Memory B cell (primary cell): ENCODE measurements at regions not wholly inside any gene's neighbourhood (a gene's known extent, or its start where the extent isn't known, plus 50 kb on each side); places are given as distances from the start of the nearest gene placed in this dataset.

ENCODE experiments used
- ATAC-seq: fragments of 150-1000 bp; cut with Tn5 transposase; 2 replicates; pipeline ENCODE4 v1.10.0; 2021; ENCODE audit warnings: low read depth, mild to moderate bottlenecking, moderate library complexity
- DNase-seq, 2 donors: peaks; one replicate each; pipeline ENCODE4 v3.0.0; 2022; ENCODE audit warnings: low spot score in 2 of 2
- H3K27ac Mint-ChIP-seq: one replicate; pipeline ENCODE4 v1.8.0; 2022; ENCODE audit warnings: mild to moderate bottlenecking, moderate library complexity, mixed read lengths
- H3K27me3 Mint-ChIP-seq: one replicate; pipeline ENCODE4 v1.8.0; 2022; ENCODE audit warnings: mixed read lengths
- H3K36me3 Mint-ChIP-seq: one replicate; pipeline ENCODE4 v1.8.0; 2022; ENCODE audit warnings: mild to moderate bottlenecking, mixed read lengths
- H3K4me1 Mint-ChIP-seq: one replicate; pipeline ENCODE4 v1.8.0; 2022; ENCODE audit warnings: mixed read lengths
- H3K4me3 Mint-ChIP-seq: one replicate; pipeline ENCODE4 v1.8.0; 2022; ENCODE audit warnings: mild to moderate bottlenecking, moderate library complexity, mixed read lengths
- H3K9me3 Mint-ChIP-seq: one replicate; pipeline ENCODE4 v1.8.0; 2022; ENCODE audit warnings: mixed read lengths

DNA sequence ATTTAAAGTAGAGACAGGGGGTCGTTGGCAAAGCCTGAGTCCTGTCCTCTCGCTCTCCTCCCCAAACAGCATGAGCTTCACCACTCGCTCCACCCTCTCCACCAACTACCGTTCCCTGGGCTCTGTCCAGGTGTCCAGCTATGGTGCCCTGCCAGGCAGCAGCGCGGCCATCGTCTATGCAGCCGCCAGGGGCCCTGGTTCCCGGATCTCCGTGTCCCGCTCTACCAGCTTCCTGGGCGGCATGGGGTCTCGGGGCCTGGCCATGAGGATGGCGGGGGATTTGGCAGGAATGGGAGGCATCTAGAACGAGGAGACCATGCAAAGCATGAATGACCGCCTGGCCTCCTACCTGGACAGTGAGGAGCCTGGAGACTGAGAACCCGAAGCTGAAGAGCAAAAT, 1117.2 kb upstream of the MIR17HG start:
- no peak for ATAC-seq
- Mint-ChIP-seq H3K36me3 (no peaks in the 10 kb centered on the region), H3K4me1 (no peaks in the 10 kb centered on the region), H3K27ac (no peak overlapping the region), H3K4me3 (no peak overlapping the region), H3K27me3 (no peaks in the 10 kb centered on the region), H3K9me3 (peaks cover 10% of the 10 kb centered on the region)
- DNase-seq: no peak

DNA sequence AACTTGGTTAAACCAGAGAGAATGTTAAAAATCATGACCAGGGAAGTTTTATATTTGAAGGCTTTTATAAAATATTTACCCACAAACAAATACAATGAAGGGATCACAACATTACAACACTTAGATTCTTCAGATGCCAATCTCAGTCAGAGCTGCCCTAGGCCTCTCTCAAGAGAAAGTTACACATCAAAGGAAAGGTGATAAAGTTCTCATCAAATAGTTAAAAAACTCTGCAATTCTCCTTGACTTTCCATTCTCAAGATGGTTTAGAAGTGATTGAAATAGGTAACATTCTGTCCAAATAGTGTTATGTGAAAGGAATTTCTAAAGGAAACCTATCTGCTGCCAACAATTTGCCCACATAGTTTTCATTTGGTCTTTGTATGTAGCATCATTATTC, 1115.2 kb upstream of the MIR17HG start:
- H3K27ac Mint-ChIP-seq: no peak overlapping the region
- H3K4me3 Mint-ChIP-seq: no peak overlapping the region
- H3K9me3 Mint-ChIP-seq: peaks cover 10% of the 10 kb centered on the region
- DNase-seq (no peak), ATAC-seq (no peak)
- no peaks in the 10 kb centered on the region for H3K4me1 Mint-ChIP-seq
- no peaks in the 10 kb centered on the region for H3K36me3 Mint-ChIP-seq
- no peaks in the 10 kb centered on the region for H3K27me3 Mint-ChIP-seq

DNA sequence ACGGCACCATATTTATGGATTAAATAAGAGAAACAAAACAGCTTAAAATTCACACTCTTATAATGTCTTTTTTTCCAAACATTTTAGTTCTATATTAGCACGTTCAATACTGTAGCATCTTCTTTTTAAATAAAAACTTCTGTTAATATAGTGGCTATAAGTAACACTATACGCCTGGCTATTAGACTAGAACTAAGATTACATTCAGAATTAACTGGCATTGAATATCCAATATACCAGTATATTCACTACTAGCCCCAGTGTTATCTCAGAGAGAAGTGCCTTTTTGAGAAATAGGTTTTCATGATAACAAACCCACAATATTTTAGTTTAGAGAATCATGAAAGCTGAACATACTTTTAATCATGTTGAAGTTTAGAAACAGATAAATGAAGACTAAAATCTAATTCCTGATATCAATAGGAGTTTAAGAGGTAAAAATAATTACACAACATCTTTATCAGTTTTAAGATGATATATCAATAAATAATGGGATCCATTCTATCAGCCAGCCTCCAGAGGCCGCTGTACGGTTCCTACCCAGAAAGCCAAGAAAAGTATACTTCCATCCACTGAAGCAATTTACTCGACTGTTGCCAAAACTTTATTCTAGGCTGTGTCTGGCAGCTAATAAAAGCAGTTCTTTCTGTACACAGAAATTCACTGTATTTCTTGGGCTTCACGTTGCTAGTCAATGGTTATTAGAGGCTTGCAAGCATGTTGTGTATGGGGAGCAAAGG, 1113.4 kb upstream of the MIR17HG start:
- H3K4me3 Mint-ChIP-seq: no peak overlapping the region
- no peak for DNase-seq
- no peak overlapping the region for H3K27ac Mint-ChIP-seq
- H3K4me1 Mint-ChIP-seq: no peaks in the 10 kb centered on the region
- ATAC-seq: no peak
- peaks cover 10% of the 10 kb centered on the region for H3K9me3 Mint-ChIP-seq
- no peaks in the 10 kb centered on the region for H3K36me3 Mint-ChIP-seq
- no peaks in the 10 kb centered on the region for H3K27me3 Mint-ChIP-seq

DNA sequence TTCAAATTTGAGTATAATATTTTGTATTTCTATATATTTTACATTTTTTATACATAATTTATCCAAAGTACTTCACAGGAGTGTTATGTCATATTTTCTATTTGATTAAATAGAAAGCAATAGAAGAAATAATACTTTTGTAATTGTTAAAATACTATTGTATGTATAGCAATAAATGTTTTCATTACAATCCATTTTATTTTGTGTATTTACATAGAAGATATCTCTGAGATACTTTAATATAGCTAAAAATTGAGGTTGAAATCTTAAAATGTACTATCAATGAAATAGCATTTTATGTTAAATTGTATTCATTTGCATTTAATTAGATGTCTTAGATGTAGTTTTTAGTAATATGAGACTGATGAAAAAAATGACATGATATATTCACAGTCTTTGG, 1109.6 kb upstream of the MIR17HG start:
- H3K4me3 Mint-ChIP-seq: no peak overlapping the region

DNA sequence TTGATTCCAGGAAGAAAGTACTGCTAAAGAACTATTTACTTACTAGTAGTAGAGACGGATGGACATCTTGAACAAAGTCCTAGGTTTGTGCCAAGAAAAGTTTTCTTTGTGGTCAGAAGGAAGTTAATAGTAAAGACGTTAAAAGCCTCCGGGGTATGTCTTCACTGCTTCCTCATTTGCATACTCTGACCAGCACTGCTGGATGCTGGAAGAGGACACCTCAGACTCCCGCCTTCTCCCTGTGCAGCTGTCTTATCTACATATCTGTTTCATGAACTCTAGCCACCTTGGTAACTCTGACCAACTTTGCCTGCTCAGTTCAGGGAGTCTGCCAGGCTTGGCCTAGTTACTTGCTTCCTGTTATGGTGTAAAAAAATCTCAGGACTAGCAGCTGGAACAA, 1109.1 kb upstream of the MIR17HG start:
- Mint-ChIP-seq H3K4me3 (no peak overlapping the region), H3K36me3 (no peaks in the 10 kb centered on the region), H3K27me3 (no peaks in the 10 kb centered on the region), H3K4me1 (no peaks in the 10 kb centered on the region), H3K9me3 (peaks cover 2% of the 10 kb centered on the region), H3K27ac (no peak overlapping the region)
- DNase-seq (no peak), ATAC-seq (no peak)

More for the DNA sequence above, 1109.6 kb upstream of the MIR17HG start:
- DNase-seq (no peak), ATAC-seq (no peak)
- H3K27ac Mint-ChIP-seq: no peak overlapping the region
- H3K27me3 Mint-ChIP-seq: no peaks in the 10 kb centered on the region
- H3K9me3 Mint-ChIP-seq: peaks cover 2% of the 10 kb centered on the region
- no peaks in the 10 kb centered on the region for H3K4me1 Mint-ChIP-seq
- no peaks in the 10 kb centered on the region for H3K36me3 Mint-ChIP-seq

DNA sequence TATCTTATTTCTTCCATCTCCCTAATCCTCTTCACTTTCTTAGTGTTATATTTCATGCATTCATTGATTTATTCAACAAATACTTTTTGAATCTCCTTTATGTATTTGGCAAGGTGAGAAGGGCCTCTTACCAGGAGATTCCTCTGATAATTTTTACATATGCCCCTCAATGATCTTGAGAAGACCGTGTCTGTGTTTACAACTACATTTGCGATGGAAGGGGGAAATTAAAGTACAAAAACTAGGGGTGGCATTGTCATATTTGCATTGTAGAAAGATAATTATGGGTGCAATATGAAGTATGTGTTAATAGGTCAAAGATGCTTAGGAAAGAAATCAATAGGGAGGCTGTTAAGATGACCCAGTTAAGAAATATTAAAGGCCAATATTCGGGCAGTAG, 1108.4 kb upstream of the MIR17HG start:
- Mint-ChIP-seq H3K27me3 (no peaks in the 10 kb centered on the region), H3K4me3 (no peak overlapping the region), H3K9me3 (peaks cover 2% of the 10 kb centered on the region), H3K27ac (no peak overlapping the region), H3K36me3 (no peaks in the 10 kb centered on the region), H3K4me1 (no peaks in the 10 kb centered on the region)
- no peak for DNase-seq
- ATAC-seq: no peak

DNA sequence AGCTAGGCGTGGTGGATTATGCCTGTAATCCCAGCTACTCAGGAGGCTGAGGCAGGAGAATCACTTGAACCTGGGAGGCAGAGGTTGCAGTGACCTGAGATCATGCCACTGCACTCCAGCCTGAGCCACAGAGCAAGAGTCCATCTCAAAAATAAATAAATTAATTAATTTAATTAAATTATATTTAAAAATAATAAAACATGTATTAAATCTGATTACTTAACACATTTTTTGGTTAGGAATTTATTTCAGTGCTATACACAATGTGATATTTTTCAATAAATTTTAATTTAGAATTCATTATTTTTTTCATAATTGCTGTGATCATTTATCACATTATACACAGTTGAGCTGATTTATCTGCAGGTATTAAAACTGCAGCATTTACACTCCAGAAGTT, 1101.5 kb upstream of the MIR17HG start:
- no peaks in the 10 kb centered on the region for H3K27me3 Mint-ChIP-seq
- DNase-seq (no peak), ATAC-seq (no peak)
- H3K36me3 Mint-ChIP-seq: no peaks in the 10 kb centered on the region
- no peaks in the 10 kb centered on the region for H3K4me1 Mint-ChIP-seq
- no peak overlapping the region for H3K27ac Mint-ChIP-seq
- peaks cover 7% of the 10 kb centered on the region for H3K9me3 Mint-ChIP-seq
- no peak overlapping the region for H3K4me3 Mint-ChIP-seq

DNA sequence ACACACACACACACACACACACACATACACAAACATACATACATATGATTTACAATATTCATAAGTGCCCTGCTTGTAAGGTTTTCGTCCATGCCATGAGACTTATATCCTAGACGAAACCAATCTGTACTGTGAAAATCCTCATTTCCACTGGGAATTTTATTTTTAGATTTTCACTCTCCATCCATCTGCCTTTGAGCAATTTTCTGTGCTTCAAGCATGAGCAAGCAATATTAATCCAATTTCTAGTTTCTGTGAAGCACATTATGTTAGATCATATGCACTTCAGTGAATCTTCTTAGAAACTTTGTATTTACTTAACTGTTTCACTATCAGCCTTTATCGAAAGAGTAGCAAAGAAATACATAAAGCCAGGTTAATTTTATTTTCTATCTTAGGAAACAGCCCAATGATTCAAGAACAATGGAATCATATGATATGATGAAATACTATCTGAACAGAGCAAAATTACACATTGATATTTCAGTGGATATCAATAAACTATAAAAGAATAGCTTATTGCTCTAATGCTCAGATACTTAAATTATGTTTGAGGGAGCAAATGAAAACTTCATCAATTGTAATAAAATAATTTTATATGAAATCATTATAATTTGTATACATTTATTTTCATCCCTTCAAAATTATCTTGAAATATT, 1100.7 kb upstream of the MIR17HG start:
- Mint-ChIP-seq H3K27ac (no peak overlapping the region), H3K4me3 (no peak overlapping the region), H3K27me3 (no peaks in the 10 kb centered on the region), H3K36me3 (no peaks in the 10 kb centered on the region), H3K4me1 (no peaks in the 10 kb centered on the region), H3K9me3 (peaks cover 7% of the 10 kb centered on the region)
- ATAC-seq (no peak), DNase-seq (no peak)

DNA sequence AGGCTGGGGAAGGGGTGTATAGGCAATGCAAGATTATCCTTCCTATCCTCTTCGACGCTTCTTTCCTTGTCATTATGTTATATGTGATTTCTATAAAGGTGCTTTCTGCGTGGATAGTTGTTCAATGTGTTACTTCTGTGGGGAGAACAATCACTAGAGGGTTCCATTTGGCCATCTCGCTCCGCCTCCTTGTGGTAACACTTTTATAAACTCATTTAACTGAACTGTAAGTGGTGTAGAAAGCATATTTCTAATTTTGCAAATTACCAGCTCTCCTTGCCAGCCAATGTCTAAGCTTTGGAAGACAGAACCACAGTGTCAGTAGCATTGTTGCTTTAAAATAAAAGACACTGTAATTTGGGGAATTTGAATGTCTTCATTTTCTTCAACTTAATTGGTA, 1093.7 kb upstream of the MIR17HG start:
- H3K36me3 Mint-ChIP-seq: no peaks in the 10 kb centered on the region
- DNase-seq (no peak), ATAC-seq (no peak)
- no peaks in the 10 kb centered on the region for H3K27me3 Mint-ChIP-seq
- peaks cover 8% of the 10 kb centered on the region for H3K9me3 Mint-ChIP-seq
- no peaks in the 10 kb centered on the region for H3K4me1 Mint-ChIP-seq
- no peak overlapping the region for H3K4me3 Mint-ChIP-seq
- H3K27ac Mint-ChIP-seq: no peak overlapping the region

DNA sequence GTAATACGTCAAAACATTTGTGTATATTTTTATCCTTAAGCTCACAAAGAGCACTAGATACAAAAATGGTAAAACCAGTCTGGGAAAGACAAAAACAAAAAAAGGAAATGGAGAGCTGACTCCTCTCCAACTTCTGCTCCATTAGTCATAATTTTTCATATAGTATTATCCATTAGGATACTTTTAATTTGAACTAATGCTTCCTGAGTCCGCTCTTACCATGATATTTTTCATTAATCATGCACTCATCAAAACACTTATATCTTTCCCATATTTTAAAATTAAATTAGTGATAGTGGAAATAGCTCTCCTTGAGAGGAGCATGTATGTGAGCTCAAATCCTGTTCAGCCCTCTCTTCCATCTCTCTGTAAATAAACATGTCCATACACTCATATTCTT, 1093.0 kb upstream of the MIR17HG start:
- DNase-seq: no peak
- no peak for ATAC-seq
- Mint-ChIP-seq H3K4me3 (no peak overlapping the region), H3K36me3 (no peaks in the 10 kb centered on the region), H3K4me1 (no peaks in the 10 kb centered on the region), H3K27ac (no peak overlapping the region), H3K27me3 (no peaks in the 10 kb centered on the region), H3K9me3 (peaks cover 8% of the 10 kb centered on the region)

DNA sequence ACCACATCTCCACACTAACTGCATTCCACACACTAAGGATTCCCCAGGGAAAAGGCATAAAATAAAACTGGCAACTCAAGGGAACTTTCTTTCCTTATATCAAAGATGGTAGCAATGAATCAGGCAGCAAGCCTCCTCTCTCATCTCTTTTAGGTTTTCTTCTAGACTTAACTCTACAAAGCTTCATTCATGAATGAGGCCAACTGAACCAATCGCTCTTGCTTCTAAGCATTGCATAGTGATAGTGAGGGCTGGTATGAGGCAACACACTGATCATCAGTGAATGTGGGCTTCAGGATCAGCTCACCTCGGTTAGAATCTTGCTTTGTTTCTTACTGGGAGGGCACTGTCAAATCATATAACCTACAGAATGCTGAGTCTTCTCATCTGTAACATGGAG, 1090.7 kb upstream of the MIR17HG start:
- H3K4me1 Mint-ChIP-seq: no peaks in the 10 kb centered on the region
- DNase-seq (no peak), ATAC-seq (no peak)
- peaks cover 6% of the 10 kb centered on the region for H3K9me3 Mint-ChIP-seq
- no peaks in the 10 kb centered on the region for H3K27me3 Mint-ChIP-seq
- H3K27ac Mint-ChIP-seq: no peak overlapping the region
- H3K4me3 Mint-ChIP-seq: no peak overlapping the region
- no peaks in the 10 kb centered on the region for H3K36me3 Mint-ChIP-seq

DNA sequence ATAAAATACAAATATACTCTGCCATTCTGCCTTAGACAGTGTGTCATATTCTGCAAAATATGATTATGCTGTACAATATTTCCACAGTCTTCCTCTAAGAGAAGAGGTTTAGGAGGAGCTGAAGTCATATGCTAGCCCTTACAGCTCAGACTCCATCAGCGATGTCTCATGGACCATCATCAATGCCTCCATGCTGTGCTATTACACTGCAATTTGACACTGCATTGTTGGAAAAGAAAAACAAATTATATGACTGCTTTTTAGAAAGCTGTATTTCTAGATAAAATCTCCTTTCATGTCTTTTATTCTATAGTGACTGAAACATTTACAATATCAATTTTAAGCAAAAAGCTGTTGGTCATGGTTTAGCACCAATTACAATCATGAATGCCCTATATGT, 1089.4 kb upstream of the MIR17HG start:
- Mint-ChIP-seq H3K4me1 (no peaks in the 10 kb centered on the region), H3K9me3 (peaks cover 6% of the 10 kb centered on the region), H3K36me3 (no peaks in the 10 kb centered on the region), H3K27me3 (no peaks in the 10 kb centered on the region), H3K4me3 (no peak overlapping the region), H3K27ac (no peak overlapping the region)
- DNase-seq (no peak), ATAC-seq (no peak)

DNA sequence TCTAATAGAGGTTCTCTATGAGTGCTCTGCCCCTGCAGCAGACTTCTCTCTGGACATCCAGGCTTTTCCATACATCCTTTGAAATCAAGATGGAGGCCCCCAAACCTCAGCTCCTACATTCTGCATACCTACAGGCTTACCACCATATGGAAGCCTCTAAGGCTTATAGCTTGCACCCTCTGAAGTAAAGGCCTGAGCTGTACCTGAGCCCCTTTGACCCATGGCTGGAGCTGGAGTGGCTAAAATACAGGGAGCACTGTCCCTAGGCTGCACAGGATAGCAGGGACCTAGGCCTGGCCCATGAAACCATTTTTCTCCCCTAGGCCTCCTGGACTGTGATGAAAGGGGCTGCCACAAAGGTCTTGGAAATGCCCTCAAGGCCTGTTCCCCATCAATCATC, 1086.1 kb upstream of the MIR17HG start:
- H3K4me3 Mint-ChIP-seq: no peak overlapping the region

DNA sequence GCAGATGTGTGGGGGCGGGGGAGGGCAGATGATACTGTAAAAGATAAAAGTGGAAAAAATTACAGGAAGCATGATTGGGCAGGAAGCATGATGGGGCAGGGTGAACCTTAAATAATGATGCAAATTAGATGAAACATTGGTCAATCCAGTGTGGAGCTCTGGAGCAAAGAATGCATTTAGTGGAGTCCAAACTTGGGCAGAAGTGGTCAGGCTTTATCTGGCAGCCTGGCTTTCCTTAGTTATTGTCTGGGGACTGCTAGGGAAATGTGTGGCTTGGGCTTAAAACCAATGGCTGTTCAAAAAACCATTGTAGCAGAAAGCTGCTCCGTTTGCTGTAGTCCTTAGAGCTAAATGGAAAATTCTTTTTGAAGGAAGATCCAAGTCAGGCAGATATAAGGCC, 1077.3 kb upstream of the MIR17HG start:
- DNase-seq (no peak), ATAC-seq (no peak)
- Mint-ChIP-seq H3K4me3 (no peak overlapping the region), H3K4me1 (no peaks in the 10 kb centered on the region), H3K27ac (no peak overlapping the region), H3K9me3 (peaks cover 8% of the 10 kb centered on the region), H3K27me3 (no peaks in the 10 kb centered on the region), H3K36me3 (no peaks in the 10 kb centered on the region)

More for the DNA sequence above, 1086.1 kb upstream of the MIR17HG start:
- Mint-ChIP-seq H3K36me3 (no peaks in the 10 kb centered on the region), H3K9me3 (no peaks in the 10 kb centered on the region), H3K27ac (no peak overlapping the region), H3K27me3 (no peaks in the 10 kb centered on the region), H3K4me1 (no peaks in the 10 kb centered on the region)
- DNase-seq: no peak
- no peak for ATAC-seq

DNA sequence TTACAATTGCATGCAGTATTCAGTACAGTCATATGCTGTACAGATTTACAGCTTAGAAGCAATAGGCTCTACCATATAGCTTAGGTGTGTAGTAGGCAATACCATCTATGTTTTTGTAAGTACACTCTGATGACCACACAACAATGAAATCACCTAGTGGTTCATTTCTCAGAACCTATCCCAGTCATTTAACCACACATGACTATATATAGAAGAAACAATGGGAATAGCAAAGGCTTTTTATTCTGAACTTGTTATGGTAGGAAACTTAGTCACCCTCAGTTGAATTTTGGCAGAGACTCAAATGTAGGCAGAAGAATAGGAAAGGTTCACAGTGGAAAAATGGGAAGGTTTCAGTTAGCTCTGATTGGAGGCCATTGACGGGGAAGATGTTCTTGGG, 1075.1 kb upstream of the MIR17HG start:
- H3K9me3 Mint-ChIP-seq: peaks cover 9% of the 10 kb centered on the region
- H3K4me1 Mint-ChIP-seq: no peaks in the 10 kb centered on the region
- H3K4me3 Mint-ChIP-seq: no peak overlapping the region
- ATAC-seq (no peak), DNase-seq (no peak)
- no peak overlapping the region for H3K27ac Mint-ChIP-seq
- H3K27me3 Mint-ChIP-seq: no peaks in the 10 kb centered on the region
- H3K36me3 Mint-ChIP-seq: no peaks in the 10 kb centered on the region
